Caco-2 (cell line): ENCODE measurements at regions not wholly inside any gene's neighbourhood (a gene's known extent, or its start where the extent isn't known, plus 50 kb on each side); places are given as distances from the start of the nearest gene placed in this dataset.

Experiments used
- BruUV-seq: library from RNA; stranded (reverse); fragments of 400-500 nt; replicated peaks from 2 replicates; lab custom pipeline; 2021; lab: Mats Ljungman, UMichigan
- CTCF ChIA-PET: fragments of 300-600 bp; sonication (Branson Sonifier 250); formaldehyde crosslinking; loops from one replicate; lab custom pipeline; 2022; ENCODE audit warnings: antibody characterized with exemption; lab: Charles Lee
- POLR2A ChIA-PET: fragments of 300-600 bp; sonication (Branson Sonifier 250); formaldehyde crosslinking; loops from one replicate; lab custom pipeline; 2022; ENCODE audit warnings: antibody characterized with exemption; lab: Charles Lee
- DNase-seq, 2 experiments: peaks; one replicate each; pipeline versions ENCODE4 v3.0.0 to v3.0.0-alpha.2; 2020 to 2022
- H3K27me3 ChIP-seq: replicated peaks from 2 replicates; pipeline ENCODE4 v1.6.0; 2011; ENCODE audit warnings: low read length; ENCODE audit not compliant: control insufficient read depth, insufficient read depth
- H3K36me3 ChIP-seq: 2 replicates; pipeline ENCODE4 v1.5.1; 2011; ENCODE audit warnings: low read length; ENCODE audit not compliant: control insufficient read depth, insufficient read depth
- H3K4me1 ChIP-seq: fragments of 250-450 bp; sonication (Bioruptor Pico); 2 replicates; pipeline ENCODE4 v1.5.1; 2020; ENCODE audit warnings: mild to moderate bottlenecking
- H3K4me3 ChIP-seq: 2 replicates; pipeline ENCODE4 v1.5.1; 2011; ENCODE audit warnings: low read depth, mild to moderate bottlenecking, control low read depth, low read length
- H3K9me3 ChIP-seq: fragments of 250-450 bp; sonication (Bioruptor Pico); 2 replicates; pipeline ENCODE4 v1.5.1; 2020; ENCODE audit warnings: mild to moderate bottlenecking, moderate library complexity
- H3K27ac Mint-ChIP-seq: one replicate; pipeline ENCODE4 v1.8.0; 2022; ENCODE audit warnings: mixed read lengths; ENCODE audit not compliant: unreplicated experiment
- H3K27me3 Mint-ChIP-seq: one replicate; pipeline ENCODE4 v1.8.0; 2022; ENCODE audit warnings: mixed read lengths; ENCODE audit not compliant: insufficient read depth, unreplicated experiment
- H3K36me3 Mint-ChIP-seq: one replicate; pipeline ENCODE4 v1.8.0; 2022; ENCODE audit warnings: mild to moderate bottlenecking, mixed read lengths; ENCODE audit not compliant: insufficient read depth, unreplicated experiment
- H3K4me1 Mint-ChIP-seq: one replicate; pipeline ENCODE4 v1.8.0; 2022; ENCODE audit warnings: low read depth, mixed read lengths; ENCODE audit not compliant: unreplicated experiment
- H3K4me3 Mint-ChIP-seq: one replicate; pipeline ENCODE4 v1.8.0; 2022; ENCODE audit warnings: mild to moderate bottlenecking, moderate library complexity, mixed read lengths; ENCODE audit not compliant: unreplicated experiment
- H3K9me3 Mint-ChIP-seq: one replicate; pipeline ENCODE4 v1.8.0; 2022; ENCODE audit warnings: mixed read lengths; ENCODE audit not compliant: unreplicated experiment
- CTCF ChIP-seq, 2 experiments: fragments of 200-600 bp in 1 of 2; IDR thresholded peaks; 1 replicate in 1 of 2; 2 replicates in 1 of 2; pipeline versions ENCODE4 v1.5.1 to v1.8.0; 2011 to 2022; ENCODE audit warnings: antibody characterized with exemption in 1 of 2, control low read depth in 1 of 2, inconsistent platforms in 1 of 2, low read depth in 1 of 2, low read length in 1 of 2, mild to moderate bottlenecking in 1 of 2, moderate library complexity in 1 of 2; ENCODE audit not compliant: insufficient read depth in 1 of 2, severe bottlenecking in 1 of 2, unreplicated experiment in 1 of 2
- intact Hi-C: fragments of 100-400 bp; cut with micrococcal nuclease; formaldehyde crosslinking; loops from one replicate; pipeline ENCODE4 v1.10.0; 2022; ENCODE audit not compliant: unreplicated experiment

GRCh38 chr3:106825962-106826605 lies 551.2 kb upstream of the CCDC54 start:
- Mint-ChIP-seq H3K4me1 (no peaks in the 10 kb centered on the region), H3K4me3 (no peak overlapping the region), H3K9me3 (no peaks in the 10 kb centered on the region), H3K36me3 (no peaks in the 10 kb centered on the region), H3K27ac (no peak overlapping the region), H3K27me3 (no peaks in the 10 kb centered on the region)
- no peak for TF ChIP-seq CTCF (IDR thresholded peaks at IDR 0.05; ENCODE audit: insufficient read depth in 1 of 2, low read depth in 1 of 2, low read length in 1 of 2, severe bottlenecking in 1 of 2, unreplicated experiment in 1 of 2)
- no peaks in the 10 kb centered on the region for H3K27me3 ChIP-seq
- no peak overlapping the region for H3K4me3 ChIP-seq
- intact Hi-C loops = no loop called here
- no peak for DNase-seq
- H3K4me1 ChIP-seq = no peaks in the 10 kb centered on the region
- ChIA-PET POLR2A (no interaction called here), CTCF (no interaction called here)
- no peaks in the 10 kb centered on the region for H3K9me3 ChIP-seq
- no TSS peak for BruUV-seq
- no peaks in the 10 kb centered on the region for H3K36me3 ChIP-seq

DNA sequence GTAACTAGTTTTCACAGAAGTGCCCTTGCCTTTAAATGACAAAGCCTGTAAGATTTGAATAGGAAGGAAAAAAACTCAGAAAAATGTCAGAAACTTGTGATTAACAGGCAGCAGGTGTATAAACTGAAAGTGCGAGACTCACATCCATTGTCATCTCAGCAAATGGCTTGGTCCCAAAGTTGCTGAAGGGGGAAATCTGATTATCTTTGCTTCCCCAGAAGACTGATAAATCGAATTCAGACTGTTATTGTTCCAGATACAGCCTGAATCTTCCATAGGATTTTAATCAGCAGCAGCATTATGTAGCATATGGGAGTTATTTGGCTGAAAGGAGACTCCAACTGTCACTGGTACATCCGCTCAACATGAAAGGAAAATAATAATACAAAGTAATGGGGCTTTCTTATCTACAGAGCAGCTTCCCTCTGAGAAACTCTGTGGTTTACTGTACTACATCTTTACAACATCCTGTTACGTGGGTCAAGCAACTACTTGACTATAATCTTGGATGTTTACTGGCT lies 550.4 kb upstream of the CCDC54 start:
- Mint-ChIP-seq H3K4me1 (no peaks in the 10 kb centered on the region), H3K4me3 (no peak overlapping the region), H3K36me3 (no peaks in the 10 kb centered on the region), H3K27ac (no peak overlapping the region), H3K27me3 (no peaks in the 10 kb centered on the region), H3K9me3 (no peaks in the 10 kb centered on the region)
- H3K4me3 ChIP-seq = no peak overlapping the region
- TF ChIP-seq CTCF (IDR thresholded peaks at IDR 0.05; ENCODE audit: insufficient read depth in 1 of 2, low read depth in 1 of 2, low read length in 1 of 2, severe bottlenecking in 1 of 2, unreplicated experiment in 1 of 2) = no peak
- H3K9me3 ChIP-seq = no peaks in the 10 kb centered on the region
- H3K36me3 ChIP-seq = no peaks in the 10 kb centered on the region
- H3K27me3 ChIP-seq = no peaks in the 10 kb centered on the region
- BruUV-seq = no TSS peak
- POLR2A ChIA-PET = no interaction called here
- intact Hi-C loops = no loop called here
- no peak for DNase-seq
- no peaks in the 10 kb centered on the region for H3K4me1 ChIP-seq
- CTCF ChIA-PET = no interaction called here

DNA sequence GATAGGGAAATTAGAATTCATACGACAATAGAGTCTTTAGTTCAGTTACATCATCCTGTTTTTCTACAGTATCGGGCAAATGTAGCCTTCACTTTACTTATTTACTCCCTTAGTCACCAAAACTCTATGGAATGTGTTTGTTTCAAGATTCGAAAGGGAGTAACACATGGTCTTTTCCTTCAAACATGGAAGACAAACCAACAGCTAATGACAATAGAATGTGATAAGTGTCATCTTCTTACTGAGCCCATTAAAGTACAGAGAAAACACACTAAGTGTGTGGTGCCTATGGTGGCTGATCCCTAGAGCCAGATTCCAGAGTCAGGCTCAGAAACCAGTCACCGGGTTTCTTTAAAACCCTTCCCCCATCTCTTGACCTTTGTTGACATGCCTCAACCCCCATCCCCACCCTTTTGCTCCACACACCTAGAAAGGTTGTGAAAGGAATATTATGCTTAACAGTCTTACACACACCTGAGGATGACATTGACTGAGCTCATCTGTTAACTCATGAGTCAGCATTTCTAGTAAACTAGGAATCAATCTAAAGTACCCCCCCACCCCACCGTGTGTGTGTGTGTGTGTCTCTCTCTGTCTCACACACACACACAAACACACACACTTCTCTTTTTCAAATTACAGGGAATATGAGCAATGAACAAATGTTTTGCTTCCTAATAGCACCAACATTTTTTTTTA lies 549.6 kb upstream of the CCDC54 start:
- H3K27me3 Mint-ChIP-seq = no peaks in the 10 kb centered on the region
- H3K9me3 ChIP-seq = no peaks in the 10 kb centered on the region
- DNase-seq = no peak
- no peaks in the 10 kb centered on the region for H3K36me3 Mint-ChIP-seq
- H3K4me3 ChIP-seq = no peak overlapping the region
- CTCF ChIA-PET = no interaction called here
- H3K4me1 ChIP-seq = no peaks in the 10 kb centered on the region
- POLR2A ChIA-PET = no interaction called here
- H3K27me3 ChIP-seq = no peaks in the 10 kb centered on the region
- intact Hi-C loops = no loop called here
- BruUV-seq = no TSS peak
- no peaks in the 10 kb centered on the region for H3K9me3 Mint-ChIP-seq
- TF ChIP-seq CTCF (IDR thresholded peaks at IDR 0.05; ENCODE audit: insufficient read depth in 1 of 2, low read depth in 1 of 2, low read length in 1 of 2, severe bottlenecking in 1 of 2, unreplicated experiment in 1 of 2) = no peak
- H3K27ac Mint-ChIP-seq = no peak overlapping the region
- no peaks in the 10 kb centered on the region for H3K4me1 Mint-ChIP-seq
- H3K36me3 ChIP-seq = no peaks in the 10 kb centered on the region
- H3K4me3 Mint-ChIP-seq = no peak overlapping the region
